ENCODE measurements at regions not wholly inside any gene's neighbourhood (a gene's known extent, or its start where the extent isn't known, plus 50 kb on each side); places are given as distances from the start of the nearest gene placed in this dataset.

DNA sequence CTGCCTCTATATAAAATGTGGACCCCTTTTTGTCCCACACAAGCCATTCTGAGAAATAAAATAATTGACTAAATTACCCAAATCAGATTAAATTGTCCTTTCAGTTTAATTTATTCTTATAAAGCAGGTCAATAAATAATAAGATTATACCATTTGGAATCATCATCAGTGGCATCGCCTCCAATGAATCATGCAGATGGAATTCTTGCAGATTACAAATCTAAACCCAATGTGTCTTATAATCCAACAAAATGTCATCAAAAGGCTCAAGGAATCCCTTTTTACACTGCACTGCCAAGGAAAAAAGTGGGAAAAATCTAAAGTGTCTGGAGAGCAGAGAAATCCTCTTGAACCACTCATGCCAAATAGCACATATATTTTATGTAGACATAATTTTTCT is 138.2 kb upstream of the TSPAN8 start:
- Histone ChIP-seq H3K27ac (ENCODE audit: extremely low read length, insufficient read depth, low read length) (no peak overlapping the region), H3K79me2 (ENCODE audit: insufficient read depth, low read length) (no peaks in the 10 kb centered on the region), H3K9ac (ENCODE audit: insufficient read depth, low read depth, low read length) (no peak overlapping the region), H3K36me3 (replicated peaks in 1 of 2; ENCODE audit: control insufficient read depth in 1 of 2, insufficient read depth in 2 of 2, low read length in 2 of 2) (no peaks in the 10 kb centered on the region), H3K4me1 (ENCODE audit: insufficient read depth, low read length) (no peaks in the 10 kb centered on the region), H3K4me2 (ENCODE audit: low read depth, low read length) (no peak overlapping the region), H3K27me3 (ENCODE audit: control insufficient read depth in 1 of 2, insufficient read depth in 2 of 2, low read length in 2 of 2) (no peaks in the 10 kb centered on the region), H3K9me3 (ENCODE audit: low read length) (peaks cover 18% of the 10 kb centered on the region), H4K20me1 (ENCODE audit: insufficient read depth, low read length) (no peaks in the 10 kb centered on the region), H2AFZ (ENCODE audit: low read length) (no peak overlapping the region), H3K4me3 (replicated peaks in 1 of 3; ENCODE audit: insufficient read depth in 1 of 3, low read depth in 2 of 3, low read length in 3 of 3) (no peak overlapping the region)
- ChIA-PET CTCF (ENCODE audit: low intra/inter-chr PET ratio, low total read pairs) (no interaction called here), POLR2A (no interaction called here)
- TF ChIP-seq MED8 (CRISPR knock-in tag; IDR thresholded peaks at IDR 0.05; ENCODE audit: insufficient replicate concordance) (no peak), ZFP41 (CRISPR knock-in tag; IDR thresholded peaks at IDR 0.05; ENCODE audit: borderline replicate concordance) (no peak), ZNF749 (CRISPR knock-in tag; IDR thresholded peaks at IDR 0.05; ENCODE audit: borderline replicate concordance) (no peak), ZNF552 (CRISPR knock-in tag; IDR thresholded peaks at IDR 0.05; ENCODE audit: borderline replicate concordance) (no peak), MIXL1 (CRISPR knock-in tag; IDR thresholded peaks at IDR 0.05) (no peak), TRIM24 (CRISPR knock-in tag; IDR thresholded peaks at IDR 0.05) (no peak)
- in situ Hi-C loops (cut with HindIII; ENCODE audit: extremely low pct_ligation_motif_present, low pct_unique_long_range_greater_than_20kb): no loop called here
- 67% methylated on average over 1 of the region's 1 CpG for WGBS (ENCODE audit: low lambda C conversion rate)
- BruUV-seq (replicated peaks): no TSS peak
- no peak for ATAC-seq
- DNase-seq (ENCODE audit: low spot score): no peak
- FAIRE-seq: no peak
- intact Hi-C loops (cut with micrococcal nuclease; ENCODE audit: unreplicated experiment): no loop called here

GRCh38 chr12:71291746-71292145 is 133.9 kb upstream of the TSPAN8 start:
- H3K9ac ChIP-seq (ENCODE audit: insufficient read depth, low read depth, low read length): no peak overlapping the region
- H3K27ac ChIP-seq (ENCODE audit: extremely low read length, insufficient read depth, low read length): no peak overlapping the region
- H3K4me3 ChIP-seq (replicated peaks in 1 of 3; ENCODE audit: insufficient read depth in 1 of 3, low read depth in 2 of 3, low read length in 3 of 3): no peak overlapping the region
- intact Hi-C loops (cut with micrococcal nuclease; ENCODE audit: unreplicated experiment): no loop called here
- H3K4me1 ChIP-seq (ENCODE audit: insufficient read depth, low read length): no peaks in the 10 kb centered on the region
- ChIA-PET CTCF (ENCODE audit: low intra/inter-chr PET ratio, low total read pairs) (no interaction called here), POLR2A (no interaction called here)
- H3K36me3 ChIP-seq (replicated peaks in 1 of 2; ENCODE audit: control insufficient read depth in 1 of 2, insufficient read depth in 2 of 2, low read length in 2 of 2): no peaks in the 10 kb centered on the region
- H3K9me3 ChIP-seq (ENCODE audit: low read length): peaks cover 20% of the 10 kb centered on the region
- in situ Hi-C loops (cut with HindIII; ENCODE audit: extremely low pct_ligation_motif_present, low pct_unique_long_range_greater_than_20kb): no loop called here
- no peak overlapping the region for H2AFZ ChIP-seq (ENCODE audit: low read length)
- H4K20me1 ChIP-seq (ENCODE audit: insufficient read depth, low read length): no peaks in the 10 kb centered on the region
- no peaks in the 10 kb centered on the region for H3K27me3 ChIP-seq (ENCODE audit: control insufficient read depth in 1 of 2, insufficient read depth in 2 of 2, low read length in 2 of 2)
- WGBS (ENCODE audit: low lambda C conversion rate): 97% methylated on average over 2 of the region's 2 CpGs
- DNase-seq (ENCODE audit: low spot score): no peak
- H3K79me2 ChIP-seq (ENCODE audit: insufficient read depth, low read length): no peaks in the 10 kb centered on the region
- FAIRE-seq: no peak
- H3K4me2 ChIP-seq (ENCODE audit: low read depth, low read length): no peak overlapping the region
- no peak for ATAC-seq
- BruUV-seq (replicated peaks): no TSS peak
- TF ChIP-seq TRAFD1 (CRISPR knock-in tag; IDR thresholded peaks at IDR 0.05; ENCODE audit: borderline replicate concordance): no peak
- TF ChIP-seq E2F2 (CRISPR knock-in tag; IDR thresholded peaks at IDR 0.05; ENCODE audit: borderline replicate concordance): no peak
- TF ChIP-seq ZNF616 (CRISPR knock-in tag; IDR thresholded peaks at IDR 0.05; ENCODE audit: low read depth): no peak
- TF ChIP-seq ZSCAN30 (CRISPR knock-in tag; IDR thresholded peaks at IDR 0.05): no peak
- TF ChIP-seq ZNF780A (CRISPR knock-in tag; IDR thresholded peaks at IDR 0.05): no peak
- no peak for TF ChIP-seq HES4 (CRISPR knock-in tag; IDR thresholded peaks at IDR 0.05; ENCODE audit: borderline replicate concordance)
- TF ChIP-seq, protein P1, sequence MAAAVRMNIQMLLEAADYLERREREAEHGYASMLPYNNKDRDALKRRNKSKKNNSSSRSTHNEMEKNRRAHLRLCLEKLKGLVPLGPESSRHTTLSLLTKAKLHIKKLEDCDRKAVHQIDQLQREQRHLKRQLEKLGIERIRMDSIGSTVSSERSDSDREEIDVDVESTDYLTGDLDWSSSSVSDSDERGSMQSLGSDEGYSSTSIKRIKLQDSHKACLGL (CRISPR knock-in tag; IDR thresholded peaks at IDR 0.05): no peak
- TF ChIP-seq, protein P2, sequence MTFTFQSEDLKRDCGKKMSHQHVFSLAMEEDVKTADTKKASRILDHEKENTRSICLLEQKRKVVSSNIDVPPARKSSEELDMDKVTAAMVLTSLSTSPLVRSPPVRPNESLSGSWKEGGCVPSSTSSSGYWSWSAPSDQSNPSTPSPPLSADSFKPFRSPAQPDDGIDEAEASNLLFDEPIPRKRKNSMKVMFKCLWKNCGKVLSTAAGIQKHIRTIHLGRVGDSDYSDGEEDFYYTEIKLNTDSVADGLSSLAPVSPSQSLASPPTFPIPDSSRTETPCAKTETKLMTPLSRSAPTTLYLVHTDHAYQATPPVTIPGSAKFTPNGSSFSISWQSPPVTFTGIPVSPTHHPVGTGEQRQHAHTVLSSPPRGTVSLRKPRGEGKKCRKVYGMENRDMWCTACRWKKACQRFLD (CRISPR knock-in tag; IDR thresholded peaks at IDR 0.05; ENCODE audit: borderline replicate concordance): no peak
- TF ChIP-seq NFKBIZ (CRISPR knock-in tag; IDR thresholded peaks at IDR 0.05): no peak
- no peak for TF ChIP-seq ZMYM4 (CRISPR knock-in tag; IDR thresholded peaks at IDR 0.05)
